ENCODE measurements at regions not wholly inside any gene's neighbourhood (a gene's known extent, or its start where the extent isn't known, plus 50 kb on each side); places are given as distances from the start of the nearest gene placed in this dataset.
"Not testable (repeated sequence)": the region's sequence is repeated elsewhere in the genome, so short reads cannot be mapped to it uniquely, and the experiment has no call there.

DNA sequence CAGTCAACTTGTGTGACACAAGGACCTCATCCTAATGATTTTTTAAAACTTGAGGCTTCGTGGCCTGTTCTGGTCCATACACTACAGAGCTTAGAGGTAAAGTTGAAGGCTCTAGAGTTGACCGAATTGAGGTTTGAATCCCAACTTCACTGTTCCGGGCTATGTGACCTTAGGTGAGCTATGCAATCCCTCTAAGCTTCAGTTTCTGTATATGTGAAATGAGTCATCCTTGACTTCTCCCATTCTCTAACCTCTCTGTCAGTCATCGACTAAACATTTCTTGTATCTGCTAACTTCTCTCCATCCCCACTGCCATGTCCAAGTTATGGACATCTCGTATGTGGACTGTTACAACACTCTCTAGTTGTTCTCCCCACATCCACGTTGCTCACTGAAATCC, 178.2 kb upstream of the TMEM45B start:
- no peak for DNase-seq

DNA sequence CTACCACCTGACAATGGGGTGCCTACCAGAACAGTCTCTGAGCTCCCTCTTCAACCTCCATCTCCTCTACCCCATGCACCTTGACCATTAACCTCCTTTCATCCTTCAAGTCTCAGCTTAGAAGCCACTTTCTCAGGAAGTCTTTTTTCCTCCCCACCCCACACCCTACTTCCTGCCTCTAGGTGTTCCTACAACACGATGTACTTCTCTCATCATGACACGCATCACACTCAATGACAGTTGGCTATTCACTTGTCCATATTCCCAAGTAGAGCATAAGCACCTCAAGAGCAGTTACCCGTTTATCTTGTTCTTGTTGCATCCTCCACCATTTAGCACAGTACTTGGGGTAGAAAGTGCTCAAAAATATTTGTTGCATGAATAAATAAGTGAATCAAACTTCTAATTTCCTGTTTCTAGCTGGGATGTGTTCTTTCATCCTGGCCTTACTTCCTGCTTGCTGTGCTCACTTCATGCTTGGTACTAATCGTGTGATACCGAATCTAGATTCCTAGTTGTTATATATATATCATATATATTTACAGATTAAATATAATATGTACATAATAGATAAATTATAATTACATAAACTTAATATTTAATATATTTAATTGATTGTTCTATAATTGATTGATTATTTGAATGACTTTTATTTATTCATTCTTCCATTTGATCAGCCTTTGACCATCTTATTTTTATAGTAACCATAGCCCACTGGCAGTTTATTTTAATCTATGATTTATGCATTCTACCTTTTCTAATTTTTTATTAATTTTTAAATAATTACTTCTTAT, 177.5 kb upstream of the TMEM45B start:
- DNase-seq: no peak

DNA sequence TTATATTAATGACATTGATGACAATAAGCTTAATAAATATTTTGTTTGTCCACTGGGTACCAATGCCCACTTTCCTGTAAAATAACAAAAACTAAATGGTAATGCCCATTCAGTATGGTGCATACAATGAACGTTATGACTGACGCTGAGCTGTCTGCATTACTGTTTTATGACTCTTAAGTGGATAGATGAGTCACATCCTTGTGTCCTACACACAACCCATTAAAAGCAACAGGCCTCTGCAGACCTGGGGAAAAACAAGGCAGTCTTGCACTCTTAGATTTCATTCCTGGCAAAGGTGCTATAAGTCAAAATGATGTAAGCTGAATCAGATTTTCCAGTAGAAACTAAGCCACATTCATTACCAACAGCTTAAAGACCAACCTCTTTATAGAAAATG, 176.3 kb upstream of the TMEM45B start:
- no peak for DNase-seq

DNA sequence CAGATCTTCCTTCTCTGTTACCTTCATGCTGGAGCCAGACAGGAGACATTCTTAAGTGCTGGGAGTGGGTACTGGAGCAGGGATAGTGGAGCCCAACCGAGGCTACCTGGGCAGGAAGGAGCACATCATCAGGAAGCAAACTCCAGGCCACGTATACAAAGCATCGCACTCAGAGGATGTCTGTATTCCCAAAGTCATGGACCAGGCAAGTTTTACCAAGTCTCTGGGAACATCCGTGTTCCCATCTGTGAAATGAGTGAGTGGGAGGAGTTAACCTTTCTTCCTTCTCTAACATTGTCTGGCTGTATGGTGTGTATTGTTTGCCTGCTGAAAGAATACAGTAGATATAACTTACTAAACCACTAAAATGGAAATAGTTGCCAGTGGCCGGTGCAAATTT, 175.0 kb upstream of the TMEM45B start:
- DNase-seq: no peak

GRCh38 chr11:129643031-129643721, 172.5 kb upstream of the TMEM45B start:
- DNase-seq: no peak

DNA sequence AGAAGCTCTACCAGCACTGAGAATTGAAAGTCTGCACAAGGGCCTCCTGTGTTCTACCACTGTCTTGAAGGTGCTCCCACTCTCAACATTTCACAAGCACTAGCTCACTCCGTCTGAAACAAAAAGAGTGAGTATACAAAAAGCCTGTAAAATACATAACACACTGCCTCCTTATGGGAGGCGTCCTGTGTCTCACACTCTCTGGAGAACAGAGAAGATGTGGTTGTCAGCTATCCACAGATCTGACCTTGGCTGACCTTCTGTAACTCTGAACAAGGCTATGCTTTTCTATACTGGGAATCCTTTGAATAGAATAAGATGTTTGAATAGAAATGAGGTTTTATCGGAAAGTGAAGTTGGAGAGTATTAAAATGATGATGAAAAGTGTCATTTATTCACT, 171.3 kb upstream of the TMEM45B start:
- DNase-seq: no peak

DNA sequence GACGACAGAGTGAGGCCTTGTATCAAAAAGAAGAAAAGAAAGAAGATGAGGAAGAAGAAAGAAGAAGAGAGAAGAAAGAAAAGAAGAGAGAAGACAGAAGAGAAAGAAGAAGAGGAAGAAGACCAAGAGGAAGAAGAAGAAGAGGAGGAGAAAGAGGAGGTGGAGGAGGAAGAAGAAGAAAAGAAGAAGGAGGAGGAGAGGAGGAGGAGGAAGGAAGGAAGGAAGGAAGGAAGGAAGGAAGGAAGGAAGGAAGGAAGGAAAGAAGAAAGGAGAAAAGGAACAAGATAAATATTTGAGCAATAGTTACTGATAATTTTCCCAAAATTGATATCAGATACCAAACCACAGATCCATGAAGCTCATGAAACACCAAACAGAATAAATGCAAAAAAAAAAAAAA, 169.7 kb upstream of the TMEM45B start:
- no peak for DNase-seq

GRCh38 chr11:129650044-129650443, 165.6 kb upstream of the TMEM45B start:
- DNase-seq: not testable (repeated sequence)

GRCh38 chr11:129652835-129653234, 162.8 kb upstream of the TMEM45B start:
- DNase-seq: no peak

DNA sequence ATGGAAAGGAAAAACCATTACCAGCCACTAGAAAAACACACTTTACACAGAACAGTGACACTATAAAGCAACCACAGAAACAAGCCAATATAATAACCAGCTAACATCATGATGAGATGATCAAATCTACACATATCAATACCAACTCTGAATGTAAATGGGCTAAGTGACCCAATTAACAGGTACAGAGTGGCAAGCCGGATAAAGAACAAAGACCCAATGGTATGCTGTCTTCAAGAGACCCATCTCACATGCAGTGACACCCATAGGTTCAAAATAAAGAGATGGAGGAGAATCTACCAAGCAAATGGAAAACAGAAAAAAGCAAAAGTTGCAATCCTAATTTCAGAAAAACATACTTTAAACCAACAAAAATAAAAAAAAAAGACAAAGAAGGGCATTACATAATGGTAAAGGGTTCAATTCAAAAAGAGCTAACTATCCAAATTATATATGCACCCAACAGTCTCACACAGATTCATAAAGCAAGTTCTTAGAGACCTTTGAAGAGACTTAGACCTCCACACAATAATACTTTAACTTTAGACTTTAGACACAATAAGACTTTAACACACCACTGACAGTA, 160.3 kb upstream of the TMEM45B start:
- DNase-seq: no peak

- no peak for DNase-seq
These were observed 157.7 kb upstream of the TMEM45B start for GRCh38 chr11:129657866-129658525.

- no peak for DNase-seq
These were observed 157.2 kb upstream of the TMEM45B start for GRCh38 chr11:129658526-129658867.

- DNase-seq: no peak
These were observed 134.7 kb upstream of the TMEM45B start for GRCh38 chr11:129680907-129681306.

GRCh38 chr11:129681344-129682114, 134.1 kb upstream of the TMEM45B start:
- DNase-seq: no peak

DNA sequence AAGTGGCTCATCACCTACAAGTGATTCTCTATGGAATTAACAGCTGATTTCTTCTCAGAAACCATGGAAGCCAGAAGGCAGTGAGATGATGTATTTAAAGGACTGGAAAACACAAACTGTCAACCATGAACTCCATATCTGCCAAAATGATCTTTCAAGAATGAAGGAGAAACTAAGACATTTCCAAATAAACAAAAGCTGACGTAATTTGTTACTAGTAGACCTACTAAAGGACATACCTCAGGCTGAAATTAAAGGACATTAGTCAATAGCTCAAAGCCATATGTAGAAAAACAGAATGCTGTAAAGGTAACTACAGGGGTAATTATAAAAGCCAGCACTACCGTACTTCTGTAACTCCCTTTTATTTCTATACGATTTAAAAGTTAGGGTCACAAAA, 129.4 kb upstream of the TMEM45B start:
- no peak for DNase-seq

- DNase-seq: peak in 3 of 56 donors; percentile 5 to 21 (median 9)
These were observed 124.5 kb upstream of the TMEM45B start for GRCh38 chr11:129691142-129691541.

GRCh38 chr11:129694538-129694937, 121.1 kb upstream of the TMEM45B start:
- DNase-seq: no peak

GRCh38 chr11:129694966-129695365, 120.7 kb upstream of the TMEM45B start:
- DNase-seq: no peak

DNA sequence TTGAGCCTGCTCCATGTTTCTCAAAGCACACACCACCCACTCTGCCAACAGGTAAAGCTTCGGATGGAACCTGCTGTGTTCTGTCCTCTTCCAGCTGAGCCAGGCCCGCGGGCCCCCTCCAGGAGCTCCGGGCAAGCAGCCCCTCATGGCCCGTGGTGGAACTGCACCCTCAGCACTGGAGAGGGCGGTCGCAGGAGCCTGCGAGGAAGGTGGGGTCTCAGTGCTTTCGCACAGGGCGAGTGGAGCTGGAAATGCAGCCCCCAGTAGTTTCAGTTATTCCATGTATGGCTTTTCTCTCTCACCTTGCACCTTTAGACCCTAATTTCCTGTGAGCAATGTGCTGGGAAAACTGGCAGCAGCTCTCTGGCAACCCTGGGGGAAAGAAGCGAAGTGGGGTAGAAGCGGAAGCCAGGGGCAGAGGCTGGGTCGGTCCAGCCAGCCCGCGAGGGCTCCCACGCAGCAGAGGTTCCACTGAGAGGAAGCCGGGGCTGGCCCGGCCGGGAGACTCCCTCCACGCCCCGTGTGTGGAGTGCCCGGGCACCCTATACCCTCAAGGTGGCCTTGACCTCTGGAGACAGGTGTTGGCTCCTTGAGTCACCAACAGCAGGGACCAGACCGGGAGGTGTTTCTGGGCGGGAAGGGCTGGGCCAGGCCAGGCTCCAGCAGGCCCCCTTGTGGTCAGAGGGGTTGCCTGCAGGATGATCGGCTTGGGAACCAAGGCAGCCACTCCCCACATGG, 119.9 kb upstream of the TMEM45B start:
- DNase-seq: peak in 20 of 56 donors; percentile 5 to 58 (median 12)

- DNase-seq: no peak
These were observed 119.2 kb upstream of the TMEM45B start for GRCh38 chr11:129696309-129696989.

All from nucleus accumbens (tissue), 56 donors.